NCI-H2107 treated with DMSO at 0.1 percent for 48 hours (cell line): ENCODE measurements at regions not wholly inside any gene's neighbourhood (a gene's known extent, or its start where the extent isn't known, plus 50 kb on each side); places are given as distances from the start of the nearest gene placed in this dataset.

Experiments used
- DNase-seq: peaks from one replicate; lab custom pipeline; 2025; ENCODE audit not compliant: unreplicated experiment; lab: John Stamatoyannopoulos, UW

GRCh38 chr1:199038156-199038555 lies 399.3 kb downstream of the PTPRC start:
- no peak for DNase-seq

- DNase-seq, result no peak
These were observed 401.5 kb downstream of the PTPRC start for GRCh38 chr1:199040076-199040905.

GRCh38 chr1:199041173-199041914 lies 402.5 kb downstream of the PTPRC start:
- DNase-seq, result no peak

- DNase-seq, result no peak
These were observed 403.4 kb downstream of the PTPRC start for GRCh38 chr1:199042193-199042592.

- no peak for DNase-seq
These were observed 405.4 kb downstream of the PTPRC start for GRCh38 chr1:199044191-199044590.

- no peak for DNase-seq
These were observed 407.8 kb downstream of the PTPRC start for GRCh38 chr1:199046618-199047017.

GRCh38 chr1:199054694-199055093 lies 415.9 kb downstream of the PTPRC start:
- no peak for DNase-seq

GRCh38 chr1:199057322-199057721 lies 418.5 kb downstream of the PTPRC start:
- DNase-seq, result no peak

GRCh38 chr1:199058281-199058680 lies 419.4 kb downstream of the PTPRC start:
- DNase-seq, result no peak

GRCh38 chr1:199064971-199065370 lies 426.1 kb downstream of the PTPRC start:
- DNase-seq, result no peak

GRCh38 chr1:199067483-199067882 lies 428.6 kb downstream of the PTPRC start:
- no peak for DNase-seq

GRCh38 chr1:199071080-199071479 lies 432.2 kb downstream of the PTPRC start:
- DNase-seq, result no peak

- DNase-seq, result no peak
These were observed 434.3 kb downstream of the PTPRC start for GRCh38 chr1:199073166-199073565.

GRCh38 chr1:199075792-199076191 lies 437.0 kb downstream of the PTPRC start:
- DNase-seq, result no peak

- DNase-seq, result no peak
These were observed 441.2 kb downstream of the PTPRC start for GRCh38 chr1:199079994-199080393.

- DNase-seq, result no peak
These were observed 442.9 kb downstream of the PTPRC start for GRCh38 chr1:199081739-199082138.

GRCh38 chr1:199082778-199083389 lies 444.0 kb downstream of the PTPRC start:
- DNase-seq, result no peak

- DNase-seq, result no peak
These were observed 444.8 kb downstream of the PTPRC start for GRCh38 chr1:199083680-199084079.

GRCh38 chr1:199084293-199084692 lies 445.5 kb downstream of the PTPRC start:
- no peak for DNase-seq

- DNase-seq, result no peak
These were observed 447.1 kb downstream of the PTPRC start for GRCh38 chr1:199085903-199086302.

- DNase-seq, result no peak
These were observed 448.3 kb downstream of the PTPRC start for GRCh38 chr1:199087144-199087543.
